ENCODE measurements at regions not wholly inside any gene's neighbourhood (a gene's known extent, or its start where the extent isn't known, plus 50 kb on each side); places are given as distances from the start of the nearest gene placed in this dataset.
A peak's percentile ranks its signal among the peaks of the same experiment; 100 is the strongest.
"Not testable (repeated sequence)": the region's sequence is repeated elsewhere in the genome, so short reads cannot be mapped to it uniquely, and the experiment has no call there.

- H3K9me3 ChIP-seq; H3K27me3 ChIP-seq (replicated peaks; ENCODE audit: control insufficient read depth, insufficient read depth, low read length); H3K9me3 Mint-ChIP-seq (ENCODE audit: unreplicated experiment); H3K36me3 Mint-ChIP-seq (ENCODE audit: insufficient read depth, unreplicated experiment); POLR2A ChIA-PET; H3K36me3 ChIP-seq (ENCODE audit: control insufficient read depth, insufficient read depth, low read length); H3K4me1 ChIP-seq; DNase-seq; H3K27me3 Mint-ChIP-seq (ENCODE audit: insufficient read depth, unreplicated experiment); CTCF ChIA-PET; H3K4me3 Mint-ChIP-seq (ENCODE audit: unreplicated experiment); intact Hi-C loops (cut with micrococcal nuclease; ENCODE audit: unreplicated experiment); H3K27ac Mint-ChIP-seq (ENCODE audit: unreplicated experiment); BruUV-seq (replicated peaks); H3K4me3 ChIP-seq (ENCODE audit: low read depth, low read length); H3K4me1 Mint-ChIP-seq (ENCODE audit: low read depth, unreplicated experiment): not testable (repeated sequence)
These were observed 420.5 kb upstream of the TPTE start for GRCh38 chr21:10100873-10101272.

- POLR2A ChIA-PET; CTCF ChIA-PET; H3K4me3 Mint-ChIP-seq (ENCODE audit: unreplicated experiment); H3K4me3 ChIP-seq (ENCODE audit: low read depth, low read length); H3K4me1 ChIP-seq; H3K36me3 ChIP-seq (ENCODE audit: control insufficient read depth, insufficient read depth, low read length); H3K4me1 Mint-ChIP-seq (ENCODE audit: low read depth, unreplicated experiment); H3K27me3 Mint-ChIP-seq (ENCODE audit: insufficient read depth, unreplicated experiment); H3K27me3 ChIP-seq (replicated peaks; ENCODE audit: control insufficient read depth, insufficient read depth, low read length); intact Hi-C loops (cut with micrococcal nuclease; ENCODE audit: unreplicated experiment); H3K36me3 Mint-ChIP-seq (ENCODE audit: insufficient read depth, unreplicated experiment); BruUV-seq (replicated peaks); H3K9me3 ChIP-seq; H3K27ac Mint-ChIP-seq (ENCODE audit: unreplicated experiment); H3K9me3 Mint-ChIP-seq (ENCODE audit: unreplicated experiment): not testable (repeated sequence)
- peak in 1 of 2 experiments; percentile 20 for DNase-seq
These were observed 402.0 kb upstream of the TPTE start for GRCh38 chr21:10119342-10119741.

- H3K4me3 ChIP-seq (ENCODE audit: low read depth, low read length); H3K9me3 Mint-ChIP-seq (ENCODE audit: unreplicated experiment); H3K4me1 Mint-ChIP-seq (ENCODE audit: low read depth, unreplicated experiment); POLR2A ChIA-PET; H3K27ac Mint-ChIP-seq (ENCODE audit: unreplicated experiment); H3K36me3 Mint-ChIP-seq (ENCODE audit: insufficient read depth, unreplicated experiment); H3K27me3 ChIP-seq (replicated peaks; ENCODE audit: control insufficient read depth, insufficient read depth, low read length); H3K4me1 ChIP-seq; intact Hi-C loops (cut with micrococcal nuclease; ENCODE audit: unreplicated experiment); H3K27me3 Mint-ChIP-seq (ENCODE audit: insufficient read depth, unreplicated experiment); BruUV-seq (replicated peaks); H3K36me3 ChIP-seq (ENCODE audit: control insufficient read depth, insufficient read depth, low read length); H3K4me3 Mint-ChIP-seq (ENCODE audit: unreplicated experiment); CTCF ChIA-PET; H3K9me3 ChIP-seq: not testable (repeated sequence)
- DNase-seq, result peak in 1 of 2 experiments; percentile 25
These were observed 401.4 kb upstream of the TPTE start for GRCh38 chr21:10119746-10120535.

- H3K27me3 ChIP-seq (replicated peaks; ENCODE audit: control insufficient read depth, insufficient read depth, low read length); H3K27me3 Mint-ChIP-seq (ENCODE audit: insufficient read depth, unreplicated experiment); H3K9me3 ChIP-seq; H3K4me1 ChIP-seq; H3K4me3 ChIP-seq (ENCODE audit: low read depth, low read length); H3K27ac Mint-ChIP-seq (ENCODE audit: unreplicated experiment); POLR2A ChIA-PET; intact Hi-C loops (cut with micrococcal nuclease; ENCODE audit: unreplicated experiment); H3K4me3 Mint-ChIP-seq (ENCODE audit: unreplicated experiment); H3K36me3 Mint-ChIP-seq (ENCODE audit: insufficient read depth, unreplicated experiment); H3K9me3 Mint-ChIP-seq (ENCODE audit: unreplicated experiment); CTCF ChIA-PET; BruUV-seq (replicated peaks); H3K36me3 ChIP-seq (ENCODE audit: control insufficient read depth, insufficient read depth, low read length); H3K4me1 Mint-ChIP-seq (ENCODE audit: low read depth, unreplicated experiment): not testable (repeated sequence)
- peak in 1 of 2 experiments; percentile 10 for DNase-seq
These were observed 400.8 kb upstream of the TPTE start for GRCh38 chr21:10120536-10120934.

- CTCF ChIA-PET; POLR2A ChIA-PET; H3K36me3 ChIP-seq (ENCODE audit: control insufficient read depth, insufficient read depth, low read length); H3K4me1 ChIP-seq; intact Hi-C loops (cut with micrococcal nuclease; ENCODE audit: unreplicated experiment); H3K9me3 Mint-ChIP-seq (ENCODE audit: unreplicated experiment); BruUV-seq (replicated peaks); H3K27me3 Mint-ChIP-seq (ENCODE audit: insufficient read depth, unreplicated experiment); H3K27ac Mint-ChIP-seq (ENCODE audit: unreplicated experiment); H3K4me1 Mint-ChIP-seq (ENCODE audit: low read depth, unreplicated experiment); H3K4me3 ChIP-seq (ENCODE audit: low read depth, low read length); H3K36me3 Mint-ChIP-seq (ENCODE audit: insufficient read depth, unreplicated experiment); H3K9me3 ChIP-seq; H3K4me3 Mint-ChIP-seq (ENCODE audit: unreplicated experiment); H3K27me3 ChIP-seq (replicated peaks; ENCODE audit: control insufficient read depth, insufficient read depth, low read length): not testable (repeated sequence)
- DNase-seq, result peak in 1 of 2 experiments; percentile 4
These were observed 400.3 kb upstream of the TPTE start for GRCh38 chr21:10120965-10121550.

- H3K4me1 Mint-ChIP-seq (ENCODE audit: low read depth, unreplicated experiment), result not testable (repeated sequence)
These were observed 399.4 kb upstream of the TPTE start for GRCh38 chr21:10121816-10122455.

More at GRCh38 chr21:10121816-10122455, 399.4 kb upstream of the TPTE start:
- BruUV-seq (replicated peaks); H3K27ac Mint-ChIP-seq (ENCODE audit: unreplicated experiment); CTCF ChIA-PET; H3K9me3 ChIP-seq; H3K27me3 ChIP-seq (replicated peaks; ENCODE audit: control insufficient read depth, insufficient read depth, low read length); H3K4me3 ChIP-seq (ENCODE audit: low read depth, low read length); H3K4me1 ChIP-seq; H3K27me3 Mint-ChIP-seq (ENCODE audit: insufficient read depth, unreplicated experiment); H3K9me3 Mint-ChIP-seq (ENCODE audit: unreplicated experiment); H3K36me3 ChIP-seq (ENCODE audit: control insufficient read depth, insufficient read depth, low read length); H3K36me3 Mint-ChIP-seq (ENCODE audit: insufficient read depth, unreplicated experiment); POLR2A ChIA-PET; H3K4me3 Mint-ChIP-seq (ENCODE audit: unreplicated experiment); intact Hi-C loops (cut with micrococcal nuclease; ENCODE audit: unreplicated experiment): not testable (repeated sequence)
- peak in 1 of 2 experiments; percentile 13 for DNase-seq
